ENCODE measurements at regions not wholly inside any gene's neighbourhood (a gene's known extent, or its start where the extent isn't known, plus 50 kb on each side); places are given as distances from the start of the nearest gene placed in this dataset.

GRCh38 chr12:113651662-113652061 lies 180.0 kb upstream of the LHX5 start:
- no peak for DNase-seq
- no peaks in the 10 kb centered on the region for H3K4me1 ChIP-seq
- no peak overlapping the region for H3K27ac ChIP-seq
- TF ChIP-seq CTCF (IDR thresholded peaks at IDR 0.05) (no peak), POLR2A (IDR thresholded peaks at IDR 0.05) (no peak)
- H3K9me3 ChIP-seq = no peaks in the 10 kb centered on the region
- H3K36me3 ChIP-seq = no peaks in the 10 kb centered on the region
- no peak overlapping the region for H3K4me3 ChIP-seq (replicated peaks in 1 of 3)
- H3K27me3 ChIP-seq = no peaks in the 10 kb centered on the region
- 68 to 82% methylated on average over 3 of the region's 3 CpGs for WGBS, 2 donors
- intact Hi-C loops (cut with DNase I) = no loop called here

- H3K4me1 ChIP-seq = no peaks in the 10 kb centered on the region
- WGBS, 2 donors = 53 to 69% methylated on average over 6 of the region's 6 CpGs
- no peak for DNase-seq
- no peaks in the 10 kb centered on the region for H3K9me3 ChIP-seq
- intact Hi-C loops (cut with DNase I) = no loop called here
- no peaks in the 10 kb centered on the region for H3K36me3 ChIP-seq
- TF ChIP-seq POLR2A (IDR thresholded peaks at IDR 0.05) (no peak), CTCF (IDR thresholded peaks at IDR 0.05) (no peak)
- H3K27ac ChIP-seq = no peak overlapping the region
- H3K27me3 ChIP-seq = no peaks in the 10 kb centered on the region
- no peak overlapping the region for H3K4me3 ChIP-seq (replicated peaks in 1 of 3)
Observed at GRCh38 chr12:113650476-113650875, 178.8 kb upstream of the LHX5 start.

DNA sequence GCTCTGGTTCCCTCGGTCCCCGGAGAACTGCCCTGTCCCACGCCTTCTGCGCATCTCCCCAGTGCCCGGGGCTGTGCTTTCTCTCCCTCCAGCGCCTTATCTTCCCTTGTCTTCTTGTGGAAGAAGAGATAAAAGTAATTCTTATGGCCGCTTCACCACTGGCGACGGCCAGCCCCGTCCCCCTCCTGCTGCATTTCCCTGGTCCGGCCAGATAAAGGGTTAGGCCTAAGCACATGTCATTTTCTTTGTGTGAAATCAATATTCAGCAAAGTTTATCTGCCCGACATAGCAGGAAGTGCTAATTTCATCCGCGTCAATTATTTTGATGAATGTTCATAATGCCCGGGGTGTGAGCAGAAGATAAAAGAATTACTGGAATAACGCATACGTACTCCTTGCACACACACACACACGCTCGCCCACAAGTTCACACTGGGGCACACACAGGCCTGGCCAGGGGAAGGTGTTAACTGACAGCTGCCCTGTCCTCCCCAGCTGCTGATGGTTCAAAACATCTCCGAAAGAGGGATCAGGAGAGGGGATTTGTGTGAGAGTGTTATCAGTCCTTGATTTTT lies 177.7 kb upstream of the LHX5 start:
- WGBS, 2 donors = 61 to 64% methylated on average over 20 of the region's 20 CpGs

DNA sequence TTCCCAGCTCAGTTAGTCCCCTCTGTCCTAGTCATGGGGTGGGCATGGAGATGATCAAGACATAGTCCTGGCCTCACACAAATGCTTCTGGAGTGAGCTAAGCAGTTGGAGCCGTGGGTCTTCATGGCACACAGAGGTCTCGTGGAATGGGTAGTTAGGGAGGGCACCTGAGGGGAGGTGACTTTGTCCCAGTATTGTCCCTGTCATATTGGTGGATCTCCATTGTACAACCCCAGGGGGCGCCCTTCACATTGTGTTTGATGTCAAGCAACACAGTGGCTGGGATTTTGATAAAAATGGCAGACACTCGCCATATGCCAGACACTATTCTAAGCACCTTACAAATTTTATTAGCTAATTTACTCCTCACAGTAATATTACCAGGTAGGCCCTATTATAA lies 175.4 kb upstream of the LHX5 start:
- no peak for DNase-seq
- Histone ChIP-seq H3K27ac (no peak overlapping the region), H3K36me3 (no peaks in the 10 kb centered on the region), H3K4me3 (replicated peaks in 1 of 3) (no peak overlapping the region), H3K4me1 (no peaks in the 10 kb centered on the region), H3K27me3 (no peaks in the 10 kb centered on the region), H3K9me3 (no peaks in the 10 kb centered on the region)
- TF ChIP-seq POLR2A (IDR thresholded peaks at IDR 0.05) (no peak), CTCF (IDR thresholded peaks at IDR 0.05) (no peak)
- 75 to 78% methylated on average over 4 of the region's 4 CpGs for WGBS, 2 donors
- intact Hi-C loops (cut with DNase I) = no loop called here

More for the DNA sequence above, 177.7 kb upstream of the LHX5 start:
- no peak overlapping the region for H3K27ac ChIP-seq
- TF ChIP-seq POLR2A (IDR thresholded peaks at IDR 0.05) = no peak
- TF ChIP-seq CTCF (IDR thresholded peaks at IDR 0.05) = no peak
- intact Hi-C loops (cut with DNase I) = no loop called here
- no peaks in the 10 kb centered on the region for H3K27me3 ChIP-seq
- DNase-seq = no peak
- no peaks in the 10 kb centered on the region for H3K36me3 ChIP-seq
- H3K4me1 ChIP-seq = no peaks in the 10 kb centered on the region
- no peaks in the 10 kb centered on the region for H3K9me3 ChIP-seq
- H3K4me3 ChIP-seq (replicated peaks in 1 of 3) = no peak overlapping the region

GRCh38 chr12:113645603-113646002 lies 173.9 kb upstream of the LHX5 start:
- no peaks in the 10 kb centered on the region for H3K27me3 ChIP-seq
- no peak overlapping the region for H3K27ac ChIP-seq
- DNase-seq = no peak
- no peaks in the 10 kb centered on the region for H3K36me3 ChIP-seq
- H3K9me3 ChIP-seq = no peaks in the 10 kb centered on the region
- no peaks in the 10 kb centered on the region for H3K4me1 ChIP-seq
- TF ChIP-seq POLR2A (IDR thresholded peaks at IDR 0.05) = no peak
- TF ChIP-seq CTCF (IDR thresholded peaks at IDR 0.05) = no peak
- intact Hi-C loops (cut with DNase I) = no loop called here
- no peak overlapping the region for H3K4me3 ChIP-seq (replicated peaks in 1 of 3)
- WGBS, 2 donors = 34 to 36% methylated on average over 6 to 11 of the region's 14 CpGs
